Ovary (tissue), 3 donors: ENCODE measurements at regions not wholly inside any gene's neighbourhood (a gene's known extent, or its start where the extent isn't known, plus 50 kb on each side); places are given as distances from the start of the nearest gene placed in this dataset.

ENCODE experiments used
- EP300 ChIP-seq: sonication (generic); formaldehyde crosslinking; IDR thresholded peaks from one replicate; pipeline ENCODE4 v1.6.1; 2017; ENCODE audit warnings: antibody characterized with exemption
- TF ChIP-seq, protein P1 (sequence below), 3 donors: fragments of 450-650 bp in 2 of 3; fragments of 200-600 bp in 1 of 3; IDR thresholded peaks; one replicate each; pipeline versions ENCODE4 v1.5.1 to v1.8.0; 2016 to 2022; ENCODE audit warnings: antibody characterized with exemption in 3 of 3, mild to moderate bottlenecking in 1 of 3
- donor health status: DM: no; HTN: no; CAD: no.

DNA sequence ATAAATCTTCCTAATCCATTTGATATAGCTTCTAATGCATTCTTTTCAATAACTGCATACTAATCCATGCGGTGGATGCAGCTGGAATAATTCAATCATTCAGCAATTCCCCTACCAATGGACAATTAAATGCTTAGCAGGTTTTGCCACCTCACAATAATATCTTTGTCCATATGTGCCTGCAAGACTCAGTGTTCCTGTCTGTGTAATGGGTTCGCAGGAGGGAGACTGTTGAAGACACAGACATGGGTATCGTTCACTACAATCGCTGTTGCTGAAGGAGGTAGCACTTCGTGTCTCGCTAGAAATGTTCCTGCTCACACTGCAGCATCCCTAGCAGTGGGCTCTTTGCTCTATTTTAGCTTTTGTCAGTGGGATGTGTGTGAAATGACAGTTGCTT lies 214.4 kb downstream of the MED10 start:
- TF ChIP-seq, protein P1, sequence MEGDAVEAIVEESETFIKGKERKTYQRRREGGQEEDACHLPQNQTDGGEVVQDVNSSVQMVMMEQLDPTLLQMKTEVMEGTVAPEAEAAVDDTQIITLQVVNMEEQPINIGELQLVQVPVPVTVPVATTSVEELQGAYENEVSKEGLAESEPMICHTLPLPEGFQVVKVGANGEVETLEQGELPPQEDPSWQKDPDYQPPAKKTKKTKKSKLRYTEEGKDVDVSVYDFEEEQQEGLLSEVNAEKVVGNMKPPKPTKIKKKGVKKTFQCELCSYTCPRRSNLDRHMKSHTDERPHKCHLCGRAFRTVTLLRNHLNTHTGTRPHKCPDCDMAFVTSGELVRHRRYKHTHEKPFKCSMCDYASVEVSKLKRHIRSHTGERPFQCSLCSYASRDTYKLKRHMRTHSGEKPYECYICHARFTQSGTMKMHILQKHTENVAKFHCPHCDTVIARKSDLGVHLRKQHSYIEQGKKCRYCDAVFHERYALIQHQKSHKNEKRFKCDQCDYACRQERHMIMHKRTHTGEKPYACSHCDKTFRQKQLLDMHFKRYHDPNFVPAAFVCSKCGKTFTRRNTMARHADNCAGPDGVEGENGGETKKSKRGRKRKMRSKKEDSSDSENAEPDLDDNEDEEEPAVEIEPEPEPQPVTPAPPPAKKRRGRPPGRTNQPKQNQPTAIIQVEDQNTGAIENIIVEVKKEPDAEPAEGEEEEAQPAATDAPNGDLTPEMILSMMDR (IDR thresholded peaks at IDR 0.05) = no peak
- no peak for TF ChIP-seq EP300
